Progenitor cell of endocrine pancreas (in vitro differentiated cells): ENCODE measurements at regions not wholly inside any gene's neighbourhood (a gene's known extent, or its start where the extent isn't known, plus 50 kb on each side); places are given as distances from the start of the nearest gene placed in this dataset.

Source experiments
- DNase-seq: peaks from one replicate; pipeline ENCODE4 v3.0.0; 2021; ENCODE audit warnings: low spot score; ENCODE audit not compliant: unreplicated experiment
- H3K27ac Mint-ChIP-seq: 2 replicates; pipeline ENCODE4 v1.8.0; 2021; ENCODE audit warnings: mild to moderate bottlenecking, moderate library complexity, mixed read lengths
- H3K27me3 Mint-ChIP-seq: 2 replicates; pipeline ENCODE4 v1.8.0; 2021; ENCODE audit warnings: mixed read lengths
- H3K36me3 Mint-ChIP-seq: 2 replicates; pipeline ENCODE4 v1.8.0; 2022; ENCODE audit warnings: mixed read lengths; ENCODE audit not compliant: insufficient read depth
- H3K4me1 Mint-ChIP-seq: 2 replicates; pipeline ENCODE4 v1.8.0; 2021; ENCODE audit warnings: low read depth, mixed read lengths
- H3K4me3 Mint-ChIP-seq: 2 replicates; pipeline ENCODE4 v1.8.0; 2021; ENCODE audit warnings: low read depth, mild to moderate bottlenecking, moderate library complexity, mixed read lengths
- H3K9me3 Mint-ChIP-seq: 2 replicates; pipeline ENCODE4 v1.8.0; 2021; ENCODE audit warnings: low read depth, mixed read lengths
- CTCF ChIP-seq: fragments of 200-600 bp; sonication (generic); IDR thresholded peaks from one replicate; pipeline ENCODE4 v1.5.0; 2021; ENCODE audit warnings: antibody characterized with exemption, mild to moderate bottlenecking; ENCODE audit not compliant: unreplicated experiment

DNA sequence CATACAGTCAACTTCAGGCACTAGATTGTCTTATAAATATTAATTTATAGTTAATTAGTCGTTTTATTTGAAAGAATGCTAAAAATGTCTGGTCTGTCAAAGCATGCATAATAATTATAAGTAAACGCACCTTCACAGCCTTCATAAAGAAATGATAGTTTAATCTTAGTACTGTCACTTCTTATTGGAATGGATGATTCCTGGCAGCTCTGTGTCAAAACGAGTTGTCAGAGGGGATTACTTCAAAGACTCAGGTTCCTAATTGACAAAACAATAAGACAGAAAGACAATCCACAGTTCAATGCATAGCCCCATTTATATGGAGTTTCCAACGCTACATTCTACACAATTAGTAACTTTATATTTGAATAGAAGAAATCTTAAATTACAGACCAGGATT lies 461.3 kb upstream of the TECRL start:
- Mint-ChIP-seq H3K36me3 (no peaks in the 10 kb centered on the region), H3K27ac (no peak overlapping the region), H3K9me3 (peaks cover 7% of the 10 kb centered on the region), H3K27me3 (no peaks in the 10 kb centered on the region), H3K4me3 (no peak overlapping the region), H3K4me1 (no peaks in the 10 kb centered on the region)
- DNase-seq, result no peak
- TF ChIP-seq CTCF, result no peak

- Mint-ChIP-seq H3K36me3 (no peaks in the 10 kb centered on the region), H3K27ac (no peak overlapping the region), H3K27me3 (no peaks in the 10 kb centered on the region), H3K4me3 (no peak overlapping the region), H3K4me1 (no peaks in the 10 kb centered on the region), H3K9me3 (no peaks in the 10 kb centered on the region)
- DNase-seq, result no peak
- no peak for TF ChIP-seq CTCF
Observed at GRCh38 chr4:64857815-64858214, 448.6 kb upstream of the TECRL start.

DNA sequence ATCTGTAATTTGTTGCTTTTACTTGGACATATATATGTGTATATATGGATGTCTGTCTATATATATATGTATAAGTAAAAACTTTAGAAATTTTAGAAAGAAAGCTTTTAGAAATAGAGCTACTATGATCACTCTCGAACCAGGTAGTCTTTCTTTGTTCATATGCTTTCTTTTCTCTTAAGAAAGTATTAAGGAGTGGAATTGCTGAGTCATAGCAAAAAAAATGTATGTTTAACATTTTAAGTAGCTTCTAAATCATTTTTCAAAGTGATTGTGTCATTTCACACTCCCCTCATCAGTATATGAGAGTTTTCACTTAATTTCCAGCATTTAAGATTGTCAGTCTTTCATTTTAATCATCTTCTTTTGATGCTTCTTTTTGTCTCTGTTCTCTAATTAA lies 447.9 kb upstream of the TECRL start:
- H3K4me1 Mint-ChIP-seq, result no peaks in the 10 kb centered on the region
- no peak overlapping the region for H3K4me3 Mint-ChIP-seq
- H3K27me3 Mint-ChIP-seq, result no peaks in the 10 kb centered on the region
- no peak for TF ChIP-seq CTCF
- H3K27ac Mint-ChIP-seq, result no peak overlapping the region
- H3K9me3 Mint-ChIP-seq, result peaks cover 3% of the 10 kb centered on the region
- no peak for DNase-seq
- no peaks in the 10 kb centered on the region for H3K36me3 Mint-ChIP-seq

GRCh38 chr4:64846417-64846816 lies 437.2 kb upstream of the TECRL start:
- no peak overlapping the region for H3K4me3 Mint-ChIP-seq
- H3K27ac Mint-ChIP-seq, result no peak overlapping the region
- no peak for TF ChIP-seq CTCF

DNA sequence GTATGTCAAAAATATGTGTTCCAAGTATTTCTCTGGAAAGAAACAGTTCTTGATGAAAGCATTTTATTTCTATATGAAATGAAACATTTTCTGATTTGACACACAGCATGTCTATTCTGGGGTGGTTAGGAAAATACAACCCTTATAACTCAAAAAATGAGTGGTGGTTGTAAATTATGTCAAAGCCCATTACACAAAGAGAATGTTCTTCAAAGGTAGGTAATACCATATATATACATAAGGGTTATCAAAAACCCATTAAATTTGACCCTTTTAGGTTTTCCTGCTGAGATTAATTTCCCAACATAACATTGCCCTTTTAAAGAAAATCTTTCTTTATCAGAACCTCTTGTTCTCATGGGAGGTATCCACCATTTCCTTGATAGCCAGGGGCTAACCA lies 420.5 kb upstream of the TECRL start:
- H3K27ac Mint-ChIP-seq, result no peak overlapping the region
- no peak overlapping the region for H3K4me3 Mint-ChIP-seq
- H3K4me1 Mint-ChIP-seq, result no peaks in the 10 kb centered on the region
- no peaks in the 10 kb centered on the region for H3K27me3 Mint-ChIP-seq
- TF ChIP-seq CTCF, result no peak
- H3K9me3 Mint-ChIP-seq, result peaks cover 9% of the 10 kb centered on the region
- DNase-seq, result no peak
- H3K36me3 Mint-ChIP-seq, result no peaks in the 10 kb centered on the region

More at GRCh38 chr4:64846417-64846816, 437.2 kb upstream of the TECRL start:
- no peaks in the 10 kb centered on the region for H3K9me3 Mint-ChIP-seq
- H3K4me1 Mint-ChIP-seq, result no peaks in the 10 kb centered on the region
- no peaks in the 10 kb centered on the region for H3K27me3 Mint-ChIP-seq
- no peaks in the 10 kb centered on the region for H3K36me3 Mint-ChIP-seq
- no peak for DNase-seq

- H3K4me3 Mint-ChIP-seq, result no peak overlapping the region
- no peak for TF ChIP-seq CTCF
- no peaks in the 10 kb centered on the region for H3K9me3 Mint-ChIP-seq
Observed at GRCh38 chr4:64824591-64824990, 415.3 kb upstream of the TECRL start.

More at GRCh38 chr4:64824591-64824990, 415.3 kb upstream of the TECRL start:
- Mint-ChIP-seq H3K27ac (no peak overlapping the region), H3K27me3 (no peaks in the 10 kb centered on the region), H3K36me3 (no peaks in the 10 kb centered on the region), H3K4me1 (peaks cover 3% of the 10 kb centered on the region)
- no peak for DNase-seq
